Panc1 (cell line): ENCODE measurements at regions not wholly inside any gene's neighbourhood (a gene's known extent, or its start where the extent isn't known, plus 50 kb on each side); places are given as distances from the start of the nearest gene placed in this dataset.

Experiments
- CTCF ChIP-seq: fragments of 450-650 bp; IDR thresholded peaks from 2 replicates; pipeline ENCODE4 v1.5.1; 2017; ENCODE audit warnings: mild to moderate bottlenecking
- POLR2AphosphoS5 ChIP-seq: IDR thresholded peaks from 2 replicates; pipeline ENCODE4 v1.6.1; 2012; ENCODE audit warnings: mild to moderate bottlenecking, low read depth, low read length, moderate library complexity
- REST ChIP-seq, 2 experiments: IDR thresholded peaks; 2 replicates each; pipeline ENCODE4 v1.6.1; 2011 to 2012; ENCODE audit warnings: low read depth in 2 of 2, control low read depth in 1 of 2, low read length in 1 of 2, mild to moderate bottlenecking in 1 of 2, moderate library complexity in 1 of 2; ENCODE audit not compliant: insufficient read depth in 1 of 2
- SIN3A ChIP-seq: IDR thresholded peaks from 2 replicates; pipeline ENCODE4 v1.6.1; 2012; ENCODE audit warnings: low read depth, mild to moderate bottlenecking, low read length, moderate library complexity, borderline replicate concordance; ENCODE audit not compliant: insufficient read depth

GRCh38 chr7:52616552-52616951 lies 418.9 kb upstream of the POM121L12 start:
- no peak for TF ChIP-seq REST (IDR thresholded peaks at IDR 0.05; ENCODE audit: insufficient read depth in 1 of 2, low read depth in 2 of 2, low read length in 1 of 2)
- no peak for TF ChIP-seq CTCF
- no peak for TF ChIP-seq POLR2AphosphoS5
- no peak for TF ChIP-seq SIN3A
